Loucy (cell line): ENCODE measurements at regions not wholly inside any gene's neighbourhood (a gene's known extent, or its start where the extent isn't known, plus 50 kb on each side); places are given as distances from the start of the nearest gene placed in this dataset.

Experiments
- H2AFZ ChIP-seq: fragments of 200-600 bp; sonication (generic); 2 replicates; pipeline ENCODE4 v1.6.0; 2016; ENCODE audit warnings: antibody characterized with exemption, mild to moderate bottlenecking, low read length, moderate library complexity
- H3F3A ChIP-seq: fragments of 200-600 bp; 2 replicates; pipeline ENCODE4 v1.6.0; 2016; ENCODE audit warnings: antibody characterized with exemption, low read depth, mild to moderate bottlenecking
- H3K27me3 ChIP-seq: fragments of 200-600 bp; sonication (generic); 2 replicates; pipeline ENCODE4 v1.6.1; 2014; ENCODE audit warnings: low read length, mild to moderate bottlenecking; ENCODE audit not compliant: insufficient read depth, poor library complexity, severe bottlenecking
- H3K36me3 ChIP-seq: fragments of 200-600 bp; sonication (generic); 2 replicates; pipeline ENCODE4 v1.6.1; 2016; ENCODE audit warnings: low read length; ENCODE audit not compliant: insufficient read depth
- H3K4me1 ChIP-seq: fragments of 200-600 bp; sonication (generic); 2 replicates; pipeline ENCODE4 v1.5.1; 2014; ENCODE audit warnings: low read length, mild to moderate bottlenecking; ENCODE audit not compliant: insufficient read depth, poor library complexity, severe bottlenecking
- H3K4me2 ChIP-seq: fragments of 200-600 bp; sonication (generic); 2 replicates; pipeline ENCODE4 v1.6.0; 2014; ENCODE audit warnings: antibody characterized with exemption, low read length, low read depth, mild to moderate bottlenecking; ENCODE audit not compliant: poor library complexity, severe bottlenecking
- H3K4me3 ChIP-seq: fragments of 200-600 bp; sonication (generic); 2 replicates; pipeline ENCODE4 v1.5.1; 2014; ENCODE audit warnings: low read length, mild to moderate bottlenecking, mixed read lengths; ENCODE audit not compliant: poor library complexity, severe bottlenecking
- H3K79me2 ChIP-seq: fragments of 200-600 bp; sonication (generic); 2 replicates; pipeline ENCODE4 v1.6.1; 2014; ENCODE audit warnings: low read length; ENCODE audit not compliant: insufficient read depth
- H3K9ac ChIP-seq: fragments of 200-600 bp; sonication (generic); 2 replicates; pipeline ENCODE4 v1.6.0; 2014; ENCODE audit warnings: mild to moderate bottlenecking, low read depth, low read length, moderate library complexity; ENCODE audit not compliant: poor library complexity, severe bottlenecking
- H3K9me2 ChIP-seq: fragments of 200-600 bp; sonication (generic); replicated peaks from 2 replicates; pipeline ENCODE4 v1.6.1; 2016; ENCODE audit warnings: low read depth, low read length, mixed read lengths
- H3K9me3 ChIP-seq: fragments of 200-600 bp; sonication (generic); 2 replicates; pipeline ENCODE4 v1.6.1; 2014; ENCODE audit warnings: mild to moderate bottlenecking, antibody characterized with exemption, low read length, low read depth; ENCODE audit not compliant: insufficient read depth
- H4K20me1 ChIP-seq: fragments of 200-600 bp; sonication (generic); 2 replicates; pipeline ENCODE4 v1.6.0; 2014; ENCODE audit warnings: antibody characterized with exemption, low read length, mild to moderate bottlenecking; ENCODE audit not compliant: insufficient read depth, poor library complexity, severe bottlenecking
- EZH2phosphoT487 ChIP-seq: fragments of 200-600 bp; IDR thresholded peaks from 2 replicates; pipeline ENCODE4 v1.6.1; 2018; ENCODE audit warnings: antibody characterized with exemption, mild to moderate bottlenecking, moderate library complexity, borderline replicate concordance
- TF ChIP-seq, protein P1 (sequence below): fragments of 200-600 bp; sonication (generic); conservative IDR thresholded peaks from 2 replicates; pipeline ENCODE4 v1.5.1; 2014; ENCODE audit warnings: mild to moderate bottlenecking, antibody characterized with exemption, low read length

DNA sequence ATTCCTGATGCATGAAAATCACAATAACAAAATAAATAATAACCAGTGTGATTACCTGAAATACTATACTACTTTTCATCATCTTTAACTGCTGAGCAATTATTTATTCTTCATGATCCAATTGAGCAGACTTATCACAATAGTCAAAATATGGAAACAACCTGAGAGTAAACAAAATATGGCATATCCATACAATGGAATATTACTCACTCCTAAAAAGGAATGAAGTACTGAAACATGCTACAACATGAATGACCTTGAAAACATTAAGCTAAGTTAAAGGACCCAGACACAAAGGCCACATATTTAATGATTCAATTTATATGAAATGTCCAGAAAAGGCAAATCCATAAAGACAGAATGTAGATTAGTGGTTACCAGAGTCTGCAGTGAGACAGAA, 146.8 kb downstream of the MID1IP1 start:
- Histone ChIP-seq H3K36me3 (no peaks in the 10 kb centered on the region), H3K27me3 (no peaks in the 10 kb centered on the region), H3K79me2 (no peaks in the 10 kb centered on the region), H3K9me3 (no peaks in the 10 kb centered on the region), H3K4me3 (no peak overlapping the region), H3K4me1 (no peaks in the 10 kb centered on the region), H3K4me2 (no peak overlapping the region), H3K9ac (no peak overlapping the region), H3F3A (no peaks in the 10 kb centered on the region), H3K9me2 (no peaks in the 10 kb centered on the region), H2AFZ (no peak overlapping the region), H4K20me1 (no peaks in the 10 kb centered on the region)
- TF ChIP-seq, protein P1, sequence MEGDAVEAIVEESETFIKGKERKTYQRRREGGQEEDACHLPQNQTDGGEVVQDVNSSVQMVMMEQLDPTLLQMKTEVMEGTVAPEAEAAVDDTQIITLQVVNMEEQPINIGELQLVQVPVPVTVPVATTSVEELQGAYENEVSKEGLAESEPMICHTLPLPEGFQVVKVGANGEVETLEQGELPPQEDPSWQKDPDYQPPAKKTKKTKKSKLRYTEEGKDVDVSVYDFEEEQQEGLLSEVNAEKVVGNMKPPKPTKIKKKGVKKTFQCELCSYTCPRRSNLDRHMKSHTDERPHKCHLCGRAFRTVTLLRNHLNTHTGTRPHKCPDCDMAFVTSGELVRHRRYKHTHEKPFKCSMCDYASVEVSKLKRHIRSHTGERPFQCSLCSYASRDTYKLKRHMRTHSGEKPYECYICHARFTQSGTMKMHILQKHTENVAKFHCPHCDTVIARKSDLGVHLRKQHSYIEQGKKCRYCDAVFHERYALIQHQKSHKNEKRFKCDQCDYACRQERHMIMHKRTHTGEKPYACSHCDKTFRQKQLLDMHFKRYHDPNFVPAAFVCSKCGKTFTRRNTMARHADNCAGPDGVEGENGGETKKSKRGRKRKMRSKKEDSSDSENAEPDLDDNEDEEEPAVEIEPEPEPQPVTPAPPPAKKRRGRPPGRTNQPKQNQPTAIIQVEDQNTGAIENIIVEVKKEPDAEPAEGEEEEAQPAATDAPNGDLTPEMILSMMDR: no peak
- TF ChIP-seq EZH2phosphoT487: no peak

- Histone ChIP-seq H3K9me2 (no peaks in the 10 kb centered on the region), H3K9me3 (no peaks in the 10 kb centered on the region), H3K4me2 (no peak overlapping the region), H3K27me3 (no peaks in the 10 kb centered on the region), H3F3A (no peaks in the 10 kb centered on the region), H4K20me1 (no peaks in the 10 kb centered on the region), H2AFZ (no peak overlapping the region), H3K4me1 (no peaks in the 10 kb centered on the region), H3K4me3 (no peak overlapping the region), H3K9ac (no peak overlapping the region), H3K79me2 (no peaks in the 10 kb centered on the region), H3K36me3 (no peaks in the 10 kb centered on the region)
- no peak for TF ChIP-seq EZH2phosphoT487
- TF ChIP-seq, protein P1: no peak
Measured at GRCh38 chrX:38954520-38954919, 153.3 kb downstream of the MID1IP1 start.

- H3F3A ChIP-seq: no peaks in the 10 kb centered on the region
- H3K4me1 ChIP-seq: no peaks in the 10 kb centered on the region
- H2AFZ ChIP-seq: no peak overlapping the region
- H3K4me2 ChIP-seq: no peak overlapping the region
- no peaks in the 10 kb centered on the region for H3K36me3 ChIP-seq
- H3K9me3 ChIP-seq: no peaks in the 10 kb centered on the region; the same call in 1 of the 2 replicates
- H4K20me1 ChIP-seq: no peaks in the 10 kb centered on the region
- no peak overlapping the region for H3K9ac ChIP-seq
- TF ChIP-seq, protein P1: no peak
- TF ChIP-seq EZH2phosphoT487: no peak
- no peaks in the 10 kb centered on the region for H3K9me2 ChIP-seq
- no peaks in the 10 kb centered on the region for H3K79me2 ChIP-seq
- no peak overlapping the region for H3K4me3 ChIP-seq
- H3K27me3 ChIP-seq: no peaks in the 10 kb centered on the region
Measured at GRCh38 chrX:38959736-38960135, 158.5 kb downstream of the MID1IP1 start.
